ENCODE measurements at regions not wholly inside any gene's neighbourhood (a gene's known extent, or its start where the extent isn't known, plus 50 kb on each side); places are given as distances from the start of the nearest gene placed in this dataset.

- H3K4me3 Mint-ChIP-seq (ENCODE audit: unreplicated experiment): no peak overlapping the region
- no peak for DNase-seq (ENCODE audit: extremely low spot score, unreplicated experiment)
- H3K9me3 Mint-ChIP-seq (ENCODE audit: unreplicated experiment): no peaks in the 10 kb centered on the region
- no peaks in the 10 kb centered on the region for H3K27me3 Mint-ChIP-seq (ENCODE audit: unreplicated experiment)
- no peak for TF ChIP-seq CTCF (IDR thresholded peaks at IDR 0.05)
- H3K36me3 Mint-ChIP-seq (ENCODE audit: unreplicated experiment): no peaks in the 10 kb centered on the region
- no peak overlapping the region for H3K27ac Mint-ChIP-seq (ENCODE audit: unreplicated experiment)
- H3K4me1 Mint-ChIP-seq (ENCODE audit: unreplicated experiment): peaks cover 3% of the 10 kb centered on the region
These were observed 139.1 kb downstream of the BASP1 start for GRCh38 chr5:17356551-17356950.

- no peaks in the 10 kb centered on the region for H3K36me3 Mint-ChIP-seq (ENCODE audit: unreplicated experiment)
- H3K27me3 Mint-ChIP-seq (ENCODE audit: unreplicated experiment): no peaks in the 10 kb centered on the region
- H3K4me3 Mint-ChIP-seq (ENCODE audit: unreplicated experiment): no peak overlapping the region
- H3K9me3 Mint-ChIP-seq (ENCODE audit: unreplicated experiment): no peaks in the 10 kb centered on the region
- DNase-seq (ENCODE audit: extremely low spot score, unreplicated experiment): no peak
- no peak overlapping the region for H3K27ac Mint-ChIP-seq (ENCODE audit: unreplicated experiment)
- TF ChIP-seq CTCF (IDR thresholded peaks at IDR 0.05): no peak
- H3K4me1 Mint-ChIP-seq (ENCODE audit: unreplicated experiment): peaks cover 3% of the 10 kb centered on the region
These were observed 140.1 kb downstream of the BASP1 start for GRCh38 chr5:17357504-17357903.

- H3K36me3 Mint-ChIP-seq (ENCODE audit: unreplicated experiment): no peaks in the 10 kb centered on the region
These were observed 140.0 kb upstream of the TAF11L2 start for GRCh38 chr5:17358031-17358430.

GRCh38 chr5:17359451-17360011 is 138.5 kb upstream of the TAF11L2 start:
- DNase-seq (ENCODE audit: extremely low spot score, unreplicated experiment): no peak

More at GRCh38 chr5:17358031-17358430, 140.0 kb upstream of the TAF11L2 start:
- Mint-ChIP-seq H3K9me3 (ENCODE audit: unreplicated experiment) (no peaks in the 10 kb centered on the region), H3K27me3 (ENCODE audit: unreplicated experiment) (no peaks in the 10 kb centered on the region), H3K4me3 (ENCODE audit: unreplicated experiment) (no peak overlapping the region), H3K4me1 (ENCODE audit: unreplicated experiment) (peaks cover 3% of the 10 kb centered on the region), H3K27ac (ENCODE audit: unreplicated experiment) (no peak overlapping the region)
- no peak for TF ChIP-seq CTCF (IDR thresholded peaks at IDR 0.05)
- no peak for DNase-seq (ENCODE audit: extremely low spot score, unreplicated experiment)

GRCh38 chr5:17360879-17361278 is 137.2 kb upstream of the TAF11L2 start:
- Mint-ChIP-seq H3K4me1 (ENCODE audit: unreplicated experiment) (peaks cover 10% of the 10 kb centered on the region), H3K4me3 (ENCODE audit: unreplicated experiment) (no peak overlapping the region), H3K9me3 (ENCODE audit: unreplicated experiment) (no peaks in the 10 kb centered on the region), H3K27ac (ENCODE audit: unreplicated experiment) (no peak overlapping the region), H3K27me3 (ENCODE audit: unreplicated experiment) (no peaks in the 10 kb centered on the region), H3K36me3 (ENCODE audit: unreplicated experiment) (no peaks in the 10 kb centered on the region)
- TF ChIP-seq CTCF (IDR thresholded peaks at IDR 0.05): no peak
- DNase-seq (ENCODE audit: extremely low spot score, unreplicated experiment): no peak

More at GRCh38 chr5:17359451-17360011, 138.5 kb upstream of the TAF11L2 start:
- TF ChIP-seq CTCF (IDR thresholded peaks at IDR 0.05): no peak
- Mint-ChIP-seq H3K4me3 (ENCODE audit: unreplicated experiment) (no peak overlapping the region), H3K36me3 (ENCODE audit: unreplicated experiment) (no peaks in the 10 kb centered on the region), H3K27me3 (ENCODE audit: unreplicated experiment) (no peaks in the 10 kb centered on the region), H3K4me1 (ENCODE audit: unreplicated experiment) (peaks cover 3% of the 10 kb centered on the region), H3K9me3 (ENCODE audit: unreplicated experiment) (no peaks in the 10 kb centered on the region), H3K27ac (ENCODE audit: unreplicated experiment) (no peak overlapping the region)
